NCI-H2107 treated with DMSO at 0.1 percent for 48 hours (cell line): ENCODE measurements at regions not wholly inside any gene's neighbourhood (a gene's known extent, or its start where the extent isn't known, plus 50 kb on each side); places are given as distances from the start of the nearest gene placed in this dataset.
A peak's percentile ranks its signal among the peaks of the same experiment; 100 is the strongest.

Experiments
- DNase-seq: peaks from one replicate; lab custom pipeline; 2025; ENCODE audit not compliant: unreplicated experiment; lab: John Stamatoyannopoulos, UW

- DNase-seq = no peak
These were observed 68.5 kb downstream of the EFNB1 start for GRCh38 chrX:68897118-68897945.

- no peak for DNase-seq
These were observed 67.8 kb downstream of the EFNB1 start for GRCh38 chrX:68896581-68896980.

GRCh38 chrX:68895778-68896177, 67.0 kb downstream of the EFNB1 start:
- DNase-seq = no peak

GRCh38 chrX:68895341-68895755, 66.5 kb downstream of the EFNB1 start:
- DNase-seq = no peak

- DNase-seq = peak; percentile 74
These were observed 65.9 kb downstream of the EFNB1 start for GRCh38 chrX:68894513-68895340.

GRCh38 chrX:68894142-68894512, 65.3 kb downstream of the EFNB1 start:
- DNase-seq = no peak

- no peak for DNase-seq
These were observed 63.8 kb downstream of the EFNB1 start for GRCh38 chrX:68892651-68893050.

GRCh38 chrX:68892134-68892533, 63.3 kb downstream of the EFNB1 start:
- DNase-seq = no peak
